Left hindlimb (tissue), 1 donor: ENCODE measurements at regions not wholly inside any gene's neighbourhood (a gene's known extent, or its start where the extent isn't known, plus 50 kb on each side); places are given as distances from the start of the nearest gene placed in this dataset.
"Not testable (repeated sequence)": the region's sequence is repeated elsewhere in the genome, so short reads cannot be mapped to it uniquely, and the experiment has no call there.

ENCODE experiments used
- DNase-seq: peaks from one replicate; pipeline ENCODE4 v3.0.0-alpha.2; 2018

DNA sequence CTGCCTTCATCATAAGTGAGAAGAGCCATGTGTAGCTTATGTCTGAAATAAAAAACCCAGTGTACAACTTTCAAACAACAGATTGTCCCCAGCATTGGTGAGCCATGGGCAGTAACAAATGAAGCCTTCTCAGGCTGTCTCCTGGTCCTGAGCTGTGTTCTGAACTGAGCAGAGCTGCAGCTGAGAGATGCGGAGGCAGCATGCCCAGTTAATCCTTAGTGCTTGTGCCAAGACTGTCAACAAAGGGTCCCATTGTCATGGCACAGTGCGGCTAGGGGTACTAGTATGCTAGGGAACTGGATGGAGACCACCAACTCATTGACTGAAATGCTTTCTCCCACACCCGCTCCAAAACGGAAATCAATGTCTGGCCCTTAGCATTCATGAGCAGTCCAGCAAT, 154.3 kb downstream of the RMST start:
- no peak for DNase-seq

DNA sequence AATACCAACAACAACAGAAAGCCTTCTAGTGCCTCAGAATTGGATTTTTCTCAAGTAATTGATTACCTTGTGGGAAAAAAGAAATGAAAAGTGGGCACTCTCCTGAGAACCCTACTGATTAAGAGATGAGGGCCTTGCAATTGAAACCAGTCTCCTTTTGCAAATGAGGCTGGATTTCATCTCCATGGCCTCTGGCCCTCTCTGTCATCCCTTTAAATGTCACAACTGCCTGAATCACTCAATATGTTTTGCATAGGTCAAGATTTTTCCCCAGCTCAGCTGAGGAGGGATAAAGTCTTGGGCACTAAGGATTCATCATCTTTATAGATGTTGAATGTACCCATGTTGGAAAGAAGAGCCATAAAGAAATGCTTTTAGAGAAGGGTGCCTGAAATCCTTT, 166.4 kb downstream of the RMST start:
- DNase-seq = no peak

DNA sequence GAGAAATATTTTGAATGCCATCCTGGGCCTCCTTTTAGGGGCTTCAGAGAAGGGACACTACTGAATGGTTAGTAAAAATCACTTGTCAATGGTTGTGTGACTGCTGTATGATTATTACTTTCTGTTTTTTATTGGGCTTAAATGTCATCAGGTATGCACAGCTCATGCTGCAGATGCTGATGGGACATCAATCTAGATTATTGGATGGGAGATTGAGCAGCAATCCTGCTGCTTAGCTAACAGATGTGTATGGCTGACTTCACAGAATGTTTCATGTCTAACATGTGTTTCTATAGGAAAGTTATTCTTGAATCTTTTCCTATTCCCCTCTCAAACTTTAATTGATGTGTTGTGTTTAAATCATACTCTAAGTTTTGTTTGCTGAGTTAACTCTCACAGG, 166.8 kb downstream of the RMST start:
- DNase-seq = no peak

DNA sequence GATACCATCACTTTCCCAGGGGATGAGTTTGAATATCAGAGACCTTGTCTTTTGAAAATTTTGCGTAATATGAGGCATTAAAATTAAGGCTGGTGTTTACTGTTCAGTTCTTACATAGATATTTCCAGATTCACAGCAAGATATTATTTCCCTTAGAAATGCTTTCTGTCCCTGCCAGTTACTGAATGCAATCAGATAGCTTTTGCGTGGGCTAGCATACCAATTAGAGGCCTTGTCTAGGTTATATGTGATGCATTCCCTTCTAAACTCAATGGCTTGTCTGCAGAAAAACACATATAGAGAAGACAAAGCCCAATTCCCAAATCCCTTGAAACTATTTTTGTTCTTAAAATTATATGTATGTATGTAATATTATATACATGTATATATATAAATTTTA, 167.8 kb downstream of the RMST start:
- DNase-seq = no peak

DNA sequence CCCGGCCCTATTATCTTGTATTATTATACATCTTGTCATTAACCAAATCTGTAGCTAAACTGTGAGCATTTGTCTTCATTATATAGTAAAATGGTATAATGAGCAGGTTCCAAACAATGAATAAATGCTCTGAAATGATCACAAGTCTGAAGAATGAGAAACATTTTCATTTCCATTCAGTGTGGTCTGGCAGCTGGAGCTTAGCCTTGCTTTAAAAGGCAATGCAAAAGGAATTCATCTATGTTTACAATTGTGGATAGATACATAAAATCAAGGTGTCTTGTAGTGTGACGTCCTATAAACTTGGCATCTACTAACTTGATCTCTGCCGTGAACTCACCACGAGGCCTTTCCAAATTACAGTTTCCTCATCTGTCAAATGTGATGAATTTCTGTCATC, 168.3 kb downstream of the RMST start:
- DNase-seq = no peak

DNA sequence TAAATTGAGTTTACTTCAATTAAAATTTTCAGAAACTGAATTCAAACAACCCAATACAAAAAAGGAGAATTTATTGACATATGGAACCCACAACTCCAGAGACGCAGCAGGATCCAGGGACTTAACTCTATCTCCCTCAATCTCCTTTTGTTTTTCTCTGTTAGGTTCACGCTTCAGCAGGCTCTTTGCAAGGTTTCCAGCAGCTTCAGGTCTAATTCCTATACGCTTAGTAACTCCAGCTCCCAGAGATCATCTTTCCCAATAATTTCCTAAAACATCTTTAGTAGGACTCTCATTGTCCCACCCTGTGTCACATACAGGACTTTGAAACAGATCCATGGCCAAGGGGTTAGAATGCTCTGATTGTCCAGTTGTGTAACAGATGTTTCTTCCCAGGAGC, 175.2 kb downstream of the RMST start:
- DNase-seq = no peak

DNA sequence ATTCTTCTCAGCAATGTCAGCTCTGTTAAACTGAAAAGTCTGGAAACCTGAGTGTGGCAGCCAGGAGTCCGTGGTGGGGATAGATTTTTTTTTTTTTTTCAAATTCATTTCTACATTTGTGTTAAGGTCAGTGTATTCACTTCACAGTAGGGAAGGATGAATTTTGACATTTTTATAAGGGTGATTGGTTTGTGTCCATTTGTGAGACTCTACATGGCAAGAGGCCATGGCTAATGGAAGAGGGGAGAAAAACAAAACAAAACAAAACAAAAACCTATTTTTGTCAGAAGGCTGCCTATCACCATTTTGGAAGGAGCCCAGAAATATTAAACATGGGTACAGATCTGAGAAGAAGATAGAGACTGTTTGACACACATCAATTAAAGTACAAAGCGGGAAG, 176.1 kb downstream of the RMST start:
- no peak for DNase-seq

DNA sequence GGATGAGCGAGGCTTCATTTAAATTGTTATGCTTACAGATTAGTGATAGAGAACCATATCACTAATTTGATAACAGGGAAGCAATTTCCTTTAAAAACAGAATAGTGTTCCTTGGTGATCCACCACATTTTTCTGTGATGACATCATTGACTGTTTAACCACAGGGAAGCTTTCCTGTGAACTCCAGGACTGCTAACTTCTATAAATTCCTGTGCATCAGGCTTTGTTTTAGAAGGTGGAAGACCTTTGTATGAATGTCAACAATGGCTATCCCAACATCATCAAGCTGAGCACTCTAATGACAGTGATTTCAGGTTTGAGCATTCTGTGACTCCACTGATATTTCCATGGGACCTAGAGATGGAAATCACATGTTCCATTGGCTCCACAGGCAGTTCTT, 177.1 kb downstream of the RMST start:
- DNase-seq = no peak

DNA sequence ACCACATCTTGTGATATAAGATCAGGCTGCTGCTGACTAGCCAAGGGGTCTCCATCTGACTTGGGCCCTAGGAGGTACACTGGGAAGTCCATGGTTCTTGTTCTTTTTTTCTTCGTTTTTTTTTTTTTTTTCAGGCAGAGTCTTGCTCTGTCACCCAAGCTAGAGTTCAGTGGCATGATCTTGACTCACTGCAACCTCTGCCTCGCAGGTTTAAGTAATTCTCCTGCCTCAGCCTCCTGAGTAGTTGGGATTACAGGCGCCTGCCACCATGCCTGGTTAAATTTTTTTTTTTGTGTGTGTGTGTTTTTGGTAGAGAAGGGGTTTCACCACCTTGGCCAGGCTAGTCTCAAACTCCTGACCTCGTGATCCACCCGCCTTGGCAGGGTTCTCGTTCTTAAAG, 178.2 kb downstream of the RMST start:
- DNase-seq = no peak

DNA sequence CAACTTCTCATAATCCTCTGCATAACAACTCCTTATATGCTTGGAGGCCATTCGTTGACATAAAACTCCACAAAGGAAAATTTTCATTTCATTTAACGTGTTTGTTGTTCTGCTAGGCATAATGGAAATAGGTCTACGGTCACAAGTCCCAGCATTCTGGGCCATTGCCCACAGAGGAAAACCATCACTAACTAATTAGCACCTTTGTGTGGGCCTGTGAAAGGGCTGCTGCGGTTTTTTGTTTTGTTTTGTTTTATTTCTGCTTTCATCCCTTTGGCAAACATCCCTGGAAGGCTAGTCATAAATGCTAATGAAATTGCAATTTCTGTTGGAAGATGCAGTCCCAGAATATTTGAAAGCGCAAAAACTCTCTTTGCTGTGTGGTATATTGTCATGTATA, 180.3 kb downstream of the RMST start:
- DNase-seq = no peak

DNA sequence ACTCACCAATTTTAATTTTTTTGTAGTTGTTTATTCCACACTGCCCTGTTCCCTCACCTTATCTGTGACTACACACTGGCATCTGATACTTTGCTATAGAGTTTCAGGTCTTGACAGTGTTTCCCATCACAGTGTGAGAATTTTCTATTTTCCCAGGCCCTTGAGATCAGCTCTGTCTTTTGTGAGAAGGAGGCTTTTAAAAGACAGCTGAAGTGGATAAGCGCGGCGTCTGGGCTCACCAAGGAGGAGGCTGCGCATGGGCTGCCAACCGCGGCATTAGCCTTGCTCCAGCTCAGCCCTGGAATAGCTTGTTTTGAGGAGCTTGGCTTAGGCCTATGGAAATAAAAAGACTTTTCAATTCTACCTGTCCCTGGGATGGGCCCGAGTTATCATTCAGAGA, 181.3 kb downstream of the RMST start:
- DNase-seq = no peak

DNA sequence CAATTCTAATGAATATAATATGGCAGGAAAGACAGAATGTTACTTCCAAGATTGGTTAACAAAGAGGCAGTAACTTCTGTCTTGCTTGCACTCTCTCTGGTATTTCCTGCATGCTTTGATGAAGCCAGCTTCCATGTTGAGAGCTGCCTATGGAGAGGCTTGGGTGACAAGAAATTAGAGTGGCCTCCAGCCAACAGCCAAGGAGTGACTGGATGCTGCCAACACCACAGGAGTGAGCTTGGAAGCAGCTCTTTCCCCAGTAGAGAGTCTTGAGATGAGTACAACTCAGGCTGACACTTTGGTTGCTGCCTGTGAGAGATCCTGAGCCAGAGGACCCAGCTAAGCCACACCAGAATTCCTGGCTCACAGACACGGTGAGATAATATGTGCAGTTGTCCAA, 183.1 kb downstream of the RMST start:
- peak; percentile 32 for DNase-seq

DNA sequence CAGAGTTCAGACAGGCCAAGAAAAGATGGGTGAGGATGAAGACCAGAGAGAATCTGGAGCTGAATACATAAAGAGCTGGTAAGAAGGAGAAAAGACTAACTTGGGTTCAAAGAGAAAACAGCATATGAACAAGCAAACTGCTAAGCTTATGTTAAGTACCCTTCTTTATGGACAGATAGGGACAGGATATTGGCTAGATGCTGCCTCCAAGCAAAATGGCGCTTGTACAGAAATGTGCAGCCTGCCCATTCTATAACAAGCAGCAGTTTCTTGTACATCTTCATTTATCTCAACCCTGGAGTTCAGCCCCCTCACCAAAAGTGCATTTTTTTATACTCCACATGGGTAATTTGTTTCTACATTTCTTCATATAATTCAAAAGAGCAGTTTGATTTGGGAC, 184.5 kb downstream of the RMST start:
- DNase-seq = no peak

DNA sequence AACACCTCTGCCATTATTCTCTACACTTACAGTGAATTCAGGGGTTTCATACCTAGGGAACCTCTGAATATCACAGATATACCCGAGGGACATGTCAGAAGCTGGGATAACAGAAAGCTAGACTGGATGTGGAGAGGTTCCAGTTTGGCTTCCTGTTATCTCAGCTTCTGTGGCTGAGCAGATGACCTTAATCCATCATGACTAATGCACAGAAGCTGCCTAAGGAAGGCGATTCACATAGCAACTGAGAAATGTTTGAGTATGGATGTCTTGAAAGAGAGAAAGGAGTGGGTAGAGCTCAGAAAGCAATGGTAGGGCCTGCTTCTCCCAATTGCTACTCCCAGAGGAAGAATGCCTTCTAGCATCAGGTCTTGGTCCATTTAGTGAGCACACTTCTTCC, 187.6 kb downstream of the RMST start:
- DNase-seq = no peak

DNA sequence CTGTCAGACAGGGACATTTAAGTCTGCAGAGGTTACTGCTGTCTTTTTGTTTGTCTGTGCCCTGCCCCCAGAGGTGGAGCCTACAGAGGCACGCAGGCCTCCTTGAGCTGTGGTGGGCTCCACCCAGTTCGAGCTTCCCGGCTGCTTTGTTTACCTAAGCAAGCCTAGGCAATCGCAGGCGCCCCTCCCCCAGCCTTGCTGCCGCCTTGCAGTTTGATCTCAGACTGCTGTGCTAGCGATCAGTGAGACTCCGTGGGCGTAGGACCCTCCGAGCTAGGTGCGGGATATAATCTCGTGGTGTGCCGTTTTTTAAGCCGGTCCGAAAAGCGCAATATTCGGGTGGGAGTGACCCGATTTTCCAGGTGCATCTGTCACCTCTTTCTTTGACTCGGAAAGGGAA, 193.9 kb downstream of the RMST start:
- not testable (repeated sequence) for DNase-seq

DNA sequence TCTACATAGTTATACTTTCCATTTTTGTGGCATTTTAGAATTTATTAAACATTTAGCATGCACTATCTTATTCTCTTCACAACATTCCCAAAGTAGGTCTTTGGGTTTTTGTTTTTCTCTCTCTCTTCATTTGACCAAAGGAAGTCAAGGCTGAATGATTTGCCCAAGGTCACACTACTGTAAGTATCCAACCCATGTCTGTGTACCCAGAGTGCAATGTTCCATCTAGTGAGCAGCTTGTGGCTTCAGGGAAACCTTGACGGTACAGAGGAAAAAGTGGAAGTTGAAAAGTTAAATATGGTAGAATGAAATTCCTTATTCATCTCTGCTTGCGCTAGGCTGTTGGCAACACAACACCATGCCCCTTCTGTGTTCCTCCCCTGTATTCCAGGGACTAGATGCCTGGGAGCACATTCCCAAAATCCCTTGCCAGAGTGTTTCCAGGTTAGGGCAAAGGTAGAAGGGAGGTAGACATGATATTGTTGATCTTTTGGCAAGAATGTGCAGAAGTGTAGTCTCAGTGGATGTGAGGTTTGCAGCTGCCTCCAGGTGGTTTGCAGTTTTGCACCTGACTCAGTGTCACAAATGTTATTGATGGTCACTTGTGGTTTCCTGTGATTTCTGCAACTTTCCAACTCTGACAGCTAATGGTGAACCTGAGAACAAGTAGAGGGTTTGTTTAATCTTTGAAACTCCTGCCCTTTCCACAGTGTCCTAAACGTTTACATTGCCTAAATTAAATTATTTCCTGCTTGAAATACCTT, 196.7 kb downstream of the RMST start:
- DNase-seq = no peak

DNA sequence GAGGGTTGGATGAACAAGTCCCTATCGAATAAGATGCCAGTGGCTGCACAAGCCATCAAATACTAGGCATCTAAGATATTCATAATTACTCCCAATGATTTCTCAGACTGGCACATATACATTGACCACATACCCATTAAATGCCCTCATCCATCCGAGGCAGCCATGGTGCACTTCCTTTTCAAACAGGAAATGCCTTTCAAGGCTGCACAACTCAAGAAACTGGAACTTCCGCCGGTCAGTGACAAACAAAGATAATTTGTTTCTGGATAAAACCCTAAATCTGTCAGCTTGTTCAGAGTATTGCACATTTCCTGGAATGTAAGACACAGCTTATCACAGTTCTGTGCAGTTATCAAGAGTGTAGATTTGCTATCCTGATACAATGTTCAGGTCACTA, 203.7 kb downstream of the RMST start:
- DNase-seq = no peak

DNA sequence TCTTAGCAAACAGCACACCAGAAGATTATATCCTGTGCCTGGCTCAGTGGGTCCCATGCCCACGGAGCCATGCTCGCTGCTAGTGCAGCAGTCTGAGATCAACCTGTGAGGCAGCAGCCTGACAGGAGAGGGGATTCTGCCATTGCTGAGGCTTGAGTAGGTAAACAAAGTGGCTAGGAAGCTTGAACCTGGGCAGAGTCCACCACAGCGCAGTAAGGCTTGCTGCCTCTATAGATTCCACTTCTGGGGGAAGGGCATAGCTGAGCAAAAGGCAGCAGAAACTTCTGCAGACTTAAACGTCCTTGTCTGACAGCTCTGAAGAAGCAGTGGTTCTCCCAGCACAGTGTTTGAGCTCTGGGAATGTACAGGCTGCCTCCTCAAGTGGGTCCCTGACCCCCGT, 210.3 kb downstream of the RMST start:
- DNase-seq = no peak

DNA sequence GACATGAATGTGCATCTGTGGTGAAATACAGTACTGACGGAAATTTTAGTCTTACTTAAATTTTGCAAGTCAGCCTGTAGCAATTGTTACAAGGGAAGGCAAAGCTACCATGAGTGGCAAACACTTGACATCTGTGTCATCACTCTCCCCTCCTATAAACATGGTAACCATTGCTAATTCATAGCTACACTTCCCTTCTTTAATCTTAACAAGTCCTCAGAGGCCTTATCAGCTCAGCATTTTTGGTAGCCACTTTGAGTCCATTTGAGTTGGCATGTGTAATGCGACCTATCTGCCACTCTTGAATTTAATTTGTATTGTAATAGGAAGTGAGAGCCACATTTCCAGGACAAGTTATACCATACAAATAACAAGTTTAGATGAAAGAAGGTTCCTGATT, 218.1 kb downstream of the RMST start:
- no peak for DNase-seq

DNA sequence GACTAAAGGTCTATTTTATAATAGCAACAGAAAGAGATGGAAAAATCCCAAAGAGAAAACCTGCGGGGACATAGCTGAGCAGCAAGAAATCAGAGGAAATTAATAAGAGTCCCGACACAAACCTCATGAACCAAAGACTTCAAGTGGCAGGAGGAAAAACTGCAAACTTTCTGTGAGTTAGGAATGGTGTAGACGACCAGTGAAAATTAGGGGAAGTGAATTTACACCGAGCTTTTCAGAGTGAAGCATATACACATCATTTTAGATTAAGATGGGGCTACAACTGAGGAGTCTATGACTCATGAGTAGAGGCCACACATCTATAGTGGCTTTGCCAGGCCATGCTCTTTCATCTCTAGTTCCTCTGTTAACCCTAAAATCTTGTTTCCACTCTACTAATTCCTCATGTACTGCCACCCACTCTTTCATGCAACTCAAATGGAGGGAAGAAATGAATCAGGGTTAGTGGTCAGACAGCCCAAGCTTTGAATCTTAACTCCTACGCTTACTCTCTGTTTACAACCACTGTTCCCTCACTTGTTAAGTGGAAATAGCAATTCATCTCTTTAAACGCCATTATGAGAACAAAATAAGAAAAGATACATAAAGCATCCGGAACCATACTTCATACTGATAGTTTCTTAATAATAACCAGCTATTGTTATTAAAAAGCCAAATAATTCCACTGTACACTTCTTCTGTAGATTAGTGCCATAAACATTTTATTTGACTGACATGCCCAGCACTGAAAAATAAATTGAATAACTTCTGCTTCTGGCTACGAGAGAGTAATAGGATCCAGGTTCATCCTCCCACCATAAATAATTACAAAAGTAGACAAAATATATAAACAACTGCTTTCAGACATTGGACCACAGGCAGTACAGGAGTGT, 219.3 kb downstream of the RMST start:
- DNase-seq = no peak

DNA sequence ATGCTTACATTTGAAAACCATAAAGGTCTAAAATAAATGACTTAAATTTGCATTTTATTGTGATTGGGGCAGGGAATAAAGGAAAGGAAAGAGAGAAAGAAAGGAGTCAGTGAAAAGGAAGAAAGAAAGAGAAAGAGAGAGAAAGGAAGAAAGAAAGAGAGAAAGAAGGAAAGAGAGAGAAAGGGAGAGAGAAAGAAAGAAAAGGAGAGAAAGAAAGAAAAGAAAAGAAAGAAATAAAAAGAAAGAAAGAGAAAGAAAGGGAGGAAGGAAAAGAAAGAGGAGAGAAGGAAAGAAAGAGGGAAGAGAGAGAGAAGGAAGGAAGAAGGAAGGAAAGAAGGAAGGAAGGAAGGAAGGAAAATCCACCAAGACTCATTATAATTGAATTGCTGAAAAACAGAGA, 222.8 kb downstream of the RMST start:
- no peak for DNase-seq

DNA sequence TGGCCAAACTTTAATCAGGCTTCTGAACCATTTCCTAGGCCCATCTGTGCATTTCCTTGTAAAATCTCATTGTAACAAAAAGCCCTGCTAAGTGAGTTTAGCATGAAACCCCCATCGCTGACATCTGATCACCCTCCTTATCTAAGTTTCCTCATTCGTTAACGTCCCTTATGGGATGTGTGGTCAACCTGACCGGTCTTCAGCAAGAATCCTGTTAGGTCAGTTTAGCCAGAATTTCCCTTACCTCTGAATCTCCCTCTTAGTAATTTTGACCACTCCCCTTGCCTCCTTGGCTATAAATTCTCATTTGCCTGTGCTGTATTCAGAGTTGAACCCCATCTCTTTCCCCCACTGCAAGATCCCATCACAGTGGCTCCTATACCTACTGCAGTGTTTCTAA, 239.3 kb downstream of the RMST start:
- no peak for DNase-seq

DNA sequence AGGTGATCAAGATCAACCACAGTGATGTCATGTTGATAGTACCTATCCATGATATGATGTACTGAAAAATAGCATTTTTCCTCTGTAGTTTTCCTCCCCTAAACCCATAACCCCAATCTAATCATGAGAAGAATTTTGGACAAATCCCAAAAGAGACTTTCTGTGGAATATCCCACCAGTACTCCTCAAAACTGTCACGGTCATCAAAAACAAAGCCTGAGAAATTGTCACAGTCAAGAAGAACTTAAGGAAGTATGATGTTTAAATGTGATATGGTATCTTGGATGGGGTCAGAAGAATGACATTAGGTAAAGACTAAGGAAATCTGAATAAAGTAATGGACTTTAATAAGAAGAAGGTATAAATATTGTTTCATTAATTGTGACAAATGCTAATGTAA, 248.8 kb downstream of the RMST start:
- DNase-seq = no peak

DNA sequence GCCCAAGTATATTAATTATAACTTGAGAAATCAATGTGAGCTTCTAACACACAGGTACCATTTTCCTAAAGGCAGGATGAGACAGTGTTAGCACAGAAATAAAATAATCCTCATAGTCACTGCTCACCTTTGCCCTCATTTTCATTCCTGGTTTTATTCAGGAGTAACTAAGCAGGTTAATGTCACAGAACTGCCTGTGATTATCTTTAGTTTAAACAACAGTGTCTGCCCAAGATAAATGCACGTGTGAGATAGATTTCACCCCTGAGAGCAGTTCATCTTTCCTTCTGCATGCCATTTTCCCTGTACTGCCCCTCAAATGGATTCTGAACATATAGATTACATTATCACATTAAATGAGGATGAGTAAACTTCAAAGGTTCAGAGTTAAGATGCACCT, 250.7 kb downstream of the RMST start:
- DNase-seq = no peak
